Cardiac muscle cell (in vitro differentiated cells and primary cell): ENCODE measurements at regions not wholly inside any gene's neighbourhood (a gene's known extent, or its start where the extent isn't known, plus 50 kb on each side); places are given as distances from the start of the nearest gene placed in this dataset.

Experiments
- DNase-seq, 2 donors: peaks; one replicate each; pipeline versions ENCODE4 v3.0.0 to v3.0.0-alpha.2; 2010 to 2017; ENCODE audit warnings: low read depth in 1 of 2, low spot score in 1 of 2
- H3K27ac ChIP-seq: fragments of 200-600 bp; sonication (generic); 2 replicates; pipeline ENCODE4 v1.5.1; 2016
- H3K27me3 ChIP-seq: fragments of 200-600 bp; sonication (generic); 2 replicates; pipeline ENCODE4 v1.6.0; 2016; ENCODE audit warnings: control low read depth
- H3K36me3 ChIP-seq: fragments of 200-600 bp; sonication (generic); 2 replicates; pipeline ENCODE4 v1.5.1; 2016; ENCODE audit warnings: control low read depth
- H3K4me1 ChIP-seq: fragments of 200-600 bp; sonication (generic); 2 replicates; pipeline ENCODE4 v1.8.1; 2017; ENCODE audit warnings: low read depth, mild to moderate bottlenecking, mixed run types
- H3K4me3 ChIP-seq: fragments of 200-600 bp; sonication (generic); 2 replicates; pipeline ENCODE4 v1.5.1; 2016; ENCODE audit warnings: mild to moderate bottlenecking
- H3K9me3 ChIP-seq: fragments of 200-600 bp; sonication (generic); 2 replicates; pipeline ENCODE4 v1.5.1; 2017; ENCODE audit warnings: low read depth, mild to moderate bottlenecking, control low read depth
- CTCF ChIP-seq: IDR thresholded peaks from 2 replicates; pipeline ENCODE4 v1.5.1; 2012; ENCODE audit warnings: low read depth, mild to moderate bottlenecking, low read length

- no peaks in the 10 kb centered on the region for H3K36me3 ChIP-seq
- TF ChIP-seq CTCF: no peak
- DNase-seq: no peak
- no peaks in the 10 kb centered on the region for H3K4me1 ChIP-seq
- H3K9me3 ChIP-seq: no peaks in the 10 kb centered on the region
- no peaks in the 10 kb centered on the region for H3K27me3 ChIP-seq
- H3K27ac ChIP-seq: no peak overlapping the region
- no peak overlapping the region for H3K4me3 ChIP-seq
Measured at GRCh38 chr1:88293691-88294190, 390.3 kb upstream of the PKN2 start.

- no peak for TF ChIP-seq CTCF
- Histone ChIP-seq H3K4me1 (no peaks in the 10 kb centered on the region), H3K9me3 (no peaks in the 10 kb centered on the region), H3K27ac (no peak overlapping the region), H3K4me3 (no peak overlapping the region), H3K36me3 (no peaks in the 10 kb centered on the region), H3K27me3 (no peaks in the 10 kb centered on the region)
- no peak for DNase-seq
Measured at GRCh38 chr1:88296227-88296626, 387.8 kb upstream of the PKN2 start.

- H3K27me3 ChIP-seq: no peaks in the 10 kb centered on the region
- DNase-seq: no peak
- no peaks in the 10 kb centered on the region for H3K9me3 ChIP-seq
- H3K4me1 ChIP-seq: no peaks in the 10 kb centered on the region
- no peak overlapping the region for H3K4me3 ChIP-seq
- H3K27ac ChIP-seq: no peak overlapping the region
- no peaks in the 10 kb centered on the region for H3K36me3 ChIP-seq
- TF ChIP-seq CTCF: no peak
Measured at GRCh38 chr1:88296642-88297041, 387.4 kb upstream of the PKN2 start.

GRCh38 chr1:88298506-88298905 is 385.6 kb upstream of the PKN2 start:
- H3K9me3 ChIP-seq: no peaks in the 10 kb centered on the region
- no peak overlapping the region for H3K4me3 ChIP-seq
- no peak for DNase-seq

GRCh38 chr1:88300752-88301263 is 383.3 kb upstream of the PKN2 start:
- Histone ChIP-seq H3K36me3 (no peaks in the 10 kb centered on the region), H3K9me3 (no peaks in the 10 kb centered on the region), H3K4me3 (no peak overlapping the region), H3K27me3 (no peaks in the 10 kb centered on the region), H3K4me1 (peaks cover 3% of the 10 kb centered on the region), H3K27ac (no peak overlapping the region)
- no peak for DNase-seq
- TF ChIP-seq CTCF: no peak

More at GRCh38 chr1:88298506-88298905, 385.6 kb upstream of the PKN2 start:
- H3K27ac ChIP-seq: no peak overlapping the region
- H3K36me3 ChIP-seq: no peaks in the 10 kb centered on the region
- H3K27me3 ChIP-seq: no peaks in the 10 kb centered on the region
- TF ChIP-seq CTCF: no peak
- H3K4me1 ChIP-seq: peaks cover 3% of the 10 kb centered on the region
